ENCODE measurements at regions not wholly inside any gene's neighbourhood (a gene's known extent, or its start where the extent isn't known, plus 50 kb on each side); places are given as distances from the start of the nearest gene placed in this dataset.
A peak's percentile ranks its signal among the peaks of the same experiment; 100 is the strongest.
"Not testable (repeated sequence)": the region's sequence is repeated elsewhere in the genome, so short reads cannot be mapped to it uniquely, and the experiment has no call there.

GRCh38 chr1:218008296-218008695 lies 276.8 kb upstream of the RRP15 start:
- H2AK5ac ChIP-seq (ENCODE audit: low read length, severe bottlenecking); H3K36me3 ChIP-seq (ENCODE audit: control insufficient read depth in 1 of 2, insufficient read depth in 2 of 2, low read depth in 1 of 2, low read length in 2 of 2); H2BK5ac ChIP-seq (ENCODE audit: low read depth, low read length, poor library complexity, severe bottlenecking); H2BK15ac ChIP-seq (ENCODE audit: low read depth, poor library complexity, severe bottlenecking); H3K18ac ChIP-seq (ENCODE audit: low read depth in 1 of 2, low read length in 2 of 2); DNase-seq; H3K14ac ChIP-seq (ENCODE audit: low read length in 2 of 2); H3K4ac ChIP-seq (ENCODE audit: low read depth in 1 of 2, low read length in 2 of 2); H3K4me1 ChIP-seq (ENCODE audit: control insufficient read depth, insufficient read depth, low read depth, low read length); H3K9me3 ChIP-seq (ENCODE audit: control insufficient read depth, low read length); H3K4me3 ChIP-seq (ENCODE audit: insufficient read depth in 1 of 2, low read depth in 1 of 2, low read length in 2 of 2); H2AFZ ChIP-seq (ENCODE audit: low read depth, low read length); H2BK120ac ChIP-seq (ENCODE audit: low read depth, low read length); H2BK12ac ChIP-seq (ENCODE audit: low read length in 2 of 2); H3K27ac ChIP-seq (ENCODE audit: low read length, poor library complexity, severe bottlenecking); H3K4me2 ChIP-seq (ENCODE audit: low read length, poor library complexity, severe bottlenecking); H3K23ac ChIP-seq (ENCODE audit: low read length in 2 of 2); H3K27me3 ChIP-seq (ENCODE audit: control insufficient read depth in 1 of 2, insufficient read depth in 1 of 2, low read length in 2 of 2); H4K8ac ChIP-seq (ENCODE audit: low read length); H3K79me1 ChIP-seq (replicated peaks; ENCODE audit: low read length, poor library complexity, severe bottlenecking); H4K91ac ChIP-seq (ENCODE audit: low read length); H3K9ac ChIP-seq (ENCODE audit: low read length): not testable (repeated sequence)
- WGBS, result 84% methylated on average over 6 of the region's 6 CpGs

- not testable (repeated sequence) for H2BK15ac ChIP-seq (ENCODE audit: low read depth, poor library complexity, severe bottlenecking); H3K9me3 ChIP-seq (ENCODE audit: control insufficient read depth, low read length); H3K23ac ChIP-seq (ENCODE audit: low read length in 2 of 2); H2BK120ac ChIP-seq (ENCODE audit: low read depth, low read length); H3K4me3 ChIP-seq (ENCODE audit: insufficient read depth in 1 of 2, low read depth in 1 of 2, low read length in 2 of 2); H3K27me3 ChIP-seq (ENCODE audit: control insufficient read depth in 1 of 2, insufficient read depth in 1 of 2, low read length in 2 of 2); H2BK5ac ChIP-seq (ENCODE audit: low read depth, low read length, poor library complexity, severe bottlenecking); DNase-seq; H3K9ac ChIP-seq (ENCODE audit: low read length); H3K4me2 ChIP-seq (ENCODE audit: low read length, poor library complexity, severe bottlenecking); H3K14ac ChIP-seq (ENCODE audit: low read length in 2 of 2); H3K4ac ChIP-seq (ENCODE audit: low read depth in 1 of 2, low read length in 2 of 2); H2BK12ac ChIP-seq (ENCODE audit: low read length in 2 of 2); H2AFZ ChIP-seq (ENCODE audit: low read depth, low read length); H3K36me3 ChIP-seq (ENCODE audit: control insufficient read depth in 1 of 2, insufficient read depth in 2 of 2, low read depth in 1 of 2, low read length in 2 of 2); H3K4me1 ChIP-seq (ENCODE audit: control insufficient read depth, insufficient read depth, low read depth, low read length); H2AK5ac ChIP-seq (ENCODE audit: low read length, severe bottlenecking); H3K27ac ChIP-seq (ENCODE audit: low read length, poor library complexity, severe bottlenecking); H3K79me1 ChIP-seq (replicated peaks; ENCODE audit: low read length, poor library complexity, severe bottlenecking); H3K18ac ChIP-seq (ENCODE audit: low read depth in 1 of 2, low read length in 2 of 2); H4K8ac ChIP-seq (ENCODE audit: low read length); H4K91ac ChIP-seq (ENCODE audit: low read length)
- no CpG with 5 or more reads among the region's 8 CpGs for WGBS
Observed at GRCh38 chr1:218015106-218015505, 270.0 kb upstream of the RRP15 start.

GRCh38 chr1:218024211-218024720 lies 260.8 kb upstream of the RRP15 start:
- Histone ChIP-seq H3K36me3 (ENCODE audit: control insufficient read depth in 1 of 2, insufficient read depth in 2 of 2, low read depth in 1 of 2, low read length in 2 of 2) (no peaks in the 10 kb centered on the region), H3K4me2 (ENCODE audit: low read length, poor library complexity, severe bottlenecking) (no peak overlapping the region), H3K4ac (ENCODE audit: low read depth in 1 of 2, low read length in 2 of 2) (no peak overlapping the region), H2BK5ac (ENCODE audit: low read depth, low read length, poor library complexity, severe bottlenecking) (no peak overlapping the region), H4K8ac (ENCODE audit: low read length) (no peak overlapping the region), H2AFZ (ENCODE audit: low read depth, low read length) (no peak overlapping the region), H3K23ac (ENCODE audit: low read length in 2 of 2) (no peak overlapping the region), H3K79me1 (replicated peaks; ENCODE audit: low read length, poor library complexity, severe bottlenecking) (no peaks in the 10 kb centered on the region), H2BK15ac (ENCODE audit: low read depth, poor library complexity, severe bottlenecking) (no peak overlapping the region), H3K18ac (ENCODE audit: low read depth in 1 of 2, low read length in 2 of 2) (no peak overlapping the region), H3K9me3 (ENCODE audit: control insufficient read depth, low read length) (peaks cover 3% of the 10 kb centered on the region), H3K9ac (ENCODE audit: low read length) (no peak overlapping the region), H3K4me3 (ENCODE audit: insufficient read depth in 1 of 2, low read depth in 1 of 2, low read length in 2 of 2) (no peak overlapping the region), H2BK12ac (ENCODE audit: low read length in 2 of 2) (no peak overlapping the region), H3K14ac (ENCODE audit: low read length in 2 of 2) (no peak overlapping the region), H3K27me3 (ENCODE audit: control insufficient read depth in 1 of 2, insufficient read depth in 1 of 2, low read length in 2 of 2) (no peaks in the 10 kb centered on the region), H3K4me1 (ENCODE audit: control insufficient read depth, insufficient read depth, low read depth, low read length) (no peaks in the 10 kb centered on the region), H4K91ac (ENCODE audit: low read length) (no peak overlapping the region), H2AK5ac (ENCODE audit: low read length, severe bottlenecking) (no peak overlapping the region), H2BK120ac (ENCODE audit: low read depth, low read length) (no peak overlapping the region), H3K27ac (ENCODE audit: low read length, poor library complexity, severe bottlenecking) (no peak overlapping the region)
- DNase-seq, result no peak
- WGBS, result 94% methylated on average over 2 of the region's 2 CpGs

- Histone ChIP-seq H2BK12ac (ENCODE audit: low read length in 2 of 2) (no peak overlapping the region), H3K27me3 (ENCODE audit: control insufficient read depth in 1 of 2, insufficient read depth in 1 of 2, low read length in 2 of 2) (no peaks in the 10 kb centered on the region), H3K9ac (ENCODE audit: low read length) (no peak overlapping the region), H3K14ac (ENCODE audit: low read length in 2 of 2) (no peak overlapping the region), H3K4ac (ENCODE audit: low read depth in 1 of 2, low read length in 2 of 2) (no peak overlapping the region), H2AFZ (ENCODE audit: low read depth, low read length) (no peak overlapping the region), H4K8ac (ENCODE audit: low read length) (no peak overlapping the region), H3K23ac (ENCODE audit: low read length in 2 of 2) (no peak overlapping the region), H3K18ac (ENCODE audit: low read depth in 1 of 2, low read length in 2 of 2) (no peak overlapping the region), H3K36me3 (ENCODE audit: control insufficient read depth in 1 of 2, insufficient read depth in 2 of 2, low read depth in 1 of 2, low read length in 2 of 2) (no peaks in the 10 kb centered on the region), H4K91ac (ENCODE audit: low read length) (no peak overlapping the region), H3K4me2 (ENCODE audit: low read length, poor library complexity, severe bottlenecking) (no peak overlapping the region), H3K79me1 (replicated peaks; ENCODE audit: low read length, poor library complexity, severe bottlenecking) (no peaks in the 10 kb centered on the region), H3K4me3 (ENCODE audit: insufficient read depth in 1 of 2, low read depth in 1 of 2, low read length in 2 of 2) (no peak overlapping the region), H2BK5ac (ENCODE audit: low read depth, low read length, poor library complexity, severe bottlenecking) (no peak overlapping the region), H3K27ac (ENCODE audit: low read length, poor library complexity, severe bottlenecking) (no peak overlapping the region), H3K4me1 (ENCODE audit: control insufficient read depth, insufficient read depth, low read depth, low read length) (no peaks in the 10 kb centered on the region), H3K9me3 (ENCODE audit: control insufficient read depth, low read length) (peaks cover 3% of the 10 kb centered on the region), H2AK5ac (ENCODE audit: low read length, severe bottlenecking) (no peak overlapping the region), H2BK120ac (ENCODE audit: low read depth, low read length) (no peak overlapping the region), H2BK15ac (ENCODE audit: low read depth, poor library complexity, severe bottlenecking) (no peak overlapping the region)
- 100% methylated on average over 1 of the region's 2 CpGs for WGBS
- DNase-seq, result peak; percentile 79
Observed at GRCh38 chr1:218025454-218025853, 259.6 kb upstream of the RRP15 start.

Measured in mesenchymal stem cell (in vitro differentiated cells and primary cell).